H1 (cell line): ENCODE measurements at regions not wholly inside any gene's neighbourhood (a gene's known extent, or its start where the extent isn't known, plus 50 kb on each side); places are given as distances from the start of the nearest gene placed in this dataset.

Source experiments
- CTCF ChIA-PET: fragments of 300-600 bp; sonication (Branson Sonifier 250); formaldehyde crosslinking; loops from one replicate; lab custom pipeline; 2021; ENCODE audit not compliant: partially characterized antibody; lab: Charles Lee
- POLR2A ChIA-PET: fragments of 300-600 bp; sonication (Branson Sonifier 250); formaldehyde crosslinking; loops from one replicate; lab custom pipeline; 2021; ENCODE audit warnings: inconsistent platforms; ENCODE audit not compliant: partially characterized antibody; lab: Charles Lee
- DNase-seq, 2 experiments: peaks; one replicate each; pipeline versions ENCODE4 v3.0.0 to v3.0.0-alpha.2; 2010 to 2022; ENCODE audit warnings: low spot score in 2 of 2, low read depth in 1 of 2, mixed read lengths in 1 of 2
- FAIRE-seq: peaks from 2 replicates; lab custom pipeline; 2011; peaks lifted over from hg19 to GRCh38; lab: Jason Lieb, UNC
- H2AFZ ChIP-seq: 2 replicates; pipeline ENCODE4 v1.8.1; 2012; ENCODE audit warnings: low read length, inconsistent platforms
- H2AK5ac ChIP-seq: 2 replicates; pipeline ENCODE4 v1.6.1; 2013; ENCODE audit warnings: low read depth, low read length
- H2BK120ac ChIP-seq: replicated peaks from 2 replicates; pipeline ENCODE3; 2013; ENCODE audit warnings: low read depth, low read length, inconsistent platforms
- H2BK12ac ChIP-seq: 2 replicates; pipeline ENCODE4 v1.6.1; 2013; ENCODE audit warnings: low read depth, low read length
- H2BK15ac ChIP-seq: 2 replicates; pipeline ENCODE4 v1.6.1; 2013; ENCODE audit warnings: low read length
- H2BK20ac ChIP-seq: 2 replicates; pipeline ENCODE4 v1.6.1; 2013; ENCODE audit warnings: low read length
- H2BK5ac ChIP-seq: 2 replicates; pipeline ENCODE4 v1.6.1; 2013; ENCODE audit warnings: low read depth, low read length
- H3K14ac ChIP-seq: 2 replicates; pipeline ENCODE4 v1.6.1; 2013; ENCODE audit warnings: inconsistent platforms; ENCODE audit not compliant: insufficient read length
- H3K18ac ChIP-seq: 2 replicates; pipeline ENCODE4 v1.6.1; 2013; ENCODE audit warnings: low read length; ENCODE audit errors: extremely low read depth
- H3K23ac ChIP-seq: 2 replicates; pipeline ENCODE4 v1.6.1; 2013; ENCODE audit warnings: inconsistent platforms; ENCODE audit not compliant: insufficient read length
- H3K23me2 ChIP-seq: 2 replicates; pipeline ENCODE4 v1.6.1; 2013; ENCODE audit warnings: low read depth, low read length
- H3K27ac ChIP-seq: 2 replicates; pipeline ENCODE4 v1.6.1; 2011; ENCODE audit warnings: low read depth, low read length, inconsistent platforms
- H3K27me3 ChIP-seq, 4 experiments: replicated peaks in 1 of 4; 1 replicate in 1 of 4; 2 replicates in 3 of 4; pipeline versions ENCODE4 v1.6.1 to v1.8.1; 2011 to 2013; ENCODE audit warnings: low read length in 3 of 4, mild to moderate bottlenecking in 3 of 4, inconsistent platforms in 2 of 4, mixed read lengths in 2 of 4, moderate library complexity in 1 of 4; ENCODE audit not compliant: control insufficient read depth in 3 of 4, insufficient read depth in 3 of 4; ENCODE audit errors: extremely low read depth in 1 of 4
- H3K36me3 ChIP-seq, 4 experiments: 2 replicates each; pipeline versions ENCODE4 v1.6.1 to v1.8.1; 2011 to 2013; ENCODE audit warnings: mild to moderate bottlenecking in 4 of 4, low read length in 3 of 4, moderate library complexity in 2 of 4, control low read depth in 1 of 4, inconsistent platforms in 1 of 4; ENCODE audit not compliant: insufficient read depth in 4 of 4, control insufficient read depth in 2 of 4
- H3K4ac ChIP-seq: replicated peaks from 2 replicates; pipeline ENCODE3; 2013; ENCODE audit warnings: low read length, low read depth, mixed read lengths, inconsistent platforms; ENCODE audit not compliant: insufficient read length
- H3K4me1 ChIP-seq, 4 experiments: replicated peaks in 1 of 4; 1 replicate in 1 of 4; 2 replicates in 3 of 4; pipeline versions ENCODE4 v1.6.1 to v1.8.1; 2011 to 2013; ENCODE audit warnings: low read length in 3 of 4, inconsistent platforms in 2 of 4, mixed read lengths in 1 of 4; ENCODE audit not compliant: insufficient read depth in 4 of 4, control insufficient read depth in 3 of 4
- H3K4me2 ChIP-seq, 2 experiments: 2 replicates each; pipeline versions ENCODE4 v1.6.1 to v1.8.1; 2011 to 2013; ENCODE audit warnings: low read depth in 2 of 2, low read length in 2 of 2, control low read depth in 1 of 2, inconsistent platforms in 1 of 2, mild to moderate bottlenecking in 1 of 2; ENCODE audit not compliant: insufficient read depth in 1 of 2
- H3K4me3 ChIP-seq, 4 experiments: fragments of 200-600, 300-600 bp in 1 of 4; sonication (generic), shearing (Covaris generic), sonication (Bioruptor Twin) in 1 of 4; 2 replicates each; pipeline versions ENCODE4 v1.5.1 to v1.8.1; 2011 to 2016; ENCODE audit warnings: low read length in 4 of 4, low read depth in 3 of 4, control low read depth in 2 of 4, inconsistent platforms in 2 of 4, mild to moderate bottlenecking in 2 of 4, mixed read lengths in 1 of 4, moderate library complexity in 1 of 4; ENCODE audit not compliant: insufficient read depth in 2 of 4; ENCODE audit errors: extremely low read depth in 1 of 4
- H3K56ac ChIP-seq: replicated peaks from 2 replicates; pipeline ENCODE3; 2013; ENCODE audit warnings: low read depth, mild to moderate bottlenecking, mixed read lengths, low read length, inconsistent platforms; ENCODE audit not compliant: insufficient read length
- H3K79me1 ChIP-seq: 2 replicates; pipeline ENCODE4 v1.6.1; 2013; ENCODE audit warnings: low read depth, low read length, control low read depth
- H3K79me2 ChIP-seq, 2 experiments: 2 replicates each; pipeline versions ENCODE4 v1.6.1 to v1.8.1; 2012 to 2013; ENCODE audit warnings: low read length in 2 of 2, mild to moderate bottlenecking in 2 of 2, inconsistent platforms in 1 of 2; ENCODE audit not compliant: insufficient read depth in 2 of 2, control insufficient read depth in 1 of 2
- H3K9ac ChIP-seq, 4 experiments: replicated peaks in 1 of 4; 1 replicate in 1 of 4; 2 replicates in 3 of 4; pipeline versions ENCODE4 v1.6.1 to v1.8.1; 2011 to 2013; ENCODE audit warnings: low read depth in 3 of 4, low read length in 3 of 4, control low read depth in 2 of 4, mild to moderate bottlenecking in 2 of 4, moderate library complexity in 2 of 4, inconsistent platforms in 1 of 4; ENCODE audit errors: extremely low read depth in 1 of 4
- H3K9me3 ChIP-seq, 2 experiments: 2 replicates each; pipeline versions ENCODE4 v1.6.1 to v1.8.1; 2012 to 2013; ENCODE audit warnings: mild to moderate bottlenecking in 2 of 2, moderate library complexity in 2 of 2, control low read depth in 1 of 2, inconsistent platforms in 1 of 2, low read depth in 1 of 2, low read length in 1 of 2, mixed read lengths in 1 of 2; ENCODE audit not compliant: insufficient read depth in 2 of 2
- H4K20me1 ChIP-seq, 2 experiments: replicated peaks in 1 of 2; 2 replicates each; pipeline versions ENCODE3 to v1.8.1; 2011 to 2013; ENCODE audit warnings: inconsistent platforms in 2 of 2, low read length in 2 of 2, mild to moderate bottlenecking in 1 of 2; ENCODE audit not compliant: insufficient read depth in 2 of 2, control insufficient read depth in 1 of 2
- H4K5ac ChIP-seq: 2 replicates; pipeline ENCODE4 v1.6.1; 2013; ENCODE audit warnings: low read length, low read depth, mixed read lengths, inconsistent platforms; ENCODE audit not compliant: insufficient read length
- H4K8ac ChIP-seq: 2 replicates; pipeline ENCODE4 v1.8.0; 2013; ENCODE audit warnings: mild to moderate bottlenecking, moderate library complexity, low read length, inconsistent platforms; ENCODE audit not compliant: insufficient read depth; ENCODE audit errors: extremely low read depth
- H4K91ac ChIP-seq: replicated peaks from 2 replicates; pipeline ENCODE3; 2013; ENCODE audit warnings: low read length, mixed read lengths, inconsistent platforms; ENCODE audit not compliant: insufficient read length
- WGBS, 2 experiments: shearing (Covaris generic) in 1 of 2; methylation state at CpG; one replicate each; pipeline versions ENCODE4 v1.1.6 to v1.1.7; 2013 to 2015; ENCODE audit warnings: low lambda C conversion rate in 2 of 2, mixed read lengths in 2 of 2, inconsistent platforms in 1 of 2, low coverage in 1 of 2, missing lambda C conversion rate in 1 of 2; ENCODE audit not compliant: insufficient replicate concordance in 2 of 2, insufficient coverage in 1 of 2, insufficient read length in 1 of 2; ENCODE audit errors: extremely low coverage in 1 of 2, missing lambda C conversion rate in 1 of 2; 5-methylcytosine and 5-hydroxymethylcytosine counted together

DNA sequence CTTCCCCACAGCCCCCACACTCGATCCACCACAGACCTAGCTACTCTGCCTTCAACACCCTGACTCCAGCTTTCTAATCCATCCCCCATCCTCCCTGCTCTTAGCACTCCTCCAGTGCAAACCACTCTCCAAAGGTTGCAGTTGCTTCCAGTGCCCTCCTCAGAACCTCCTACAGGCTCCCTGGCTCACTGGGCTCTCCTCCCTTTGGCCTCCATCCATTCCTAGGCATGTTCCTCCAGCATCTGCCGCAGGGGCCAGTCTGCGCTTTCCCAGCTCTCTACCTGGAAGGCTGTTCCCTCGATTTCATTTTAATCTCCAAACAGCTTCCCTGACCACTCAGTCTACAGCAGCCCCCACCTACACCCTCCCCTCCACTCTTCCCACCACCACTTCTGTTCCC is 133.8 kb downstream of the SPATA19 start:
- Histone ChIP-seq H2AFZ (no peak overlapping the region), H3K79me2 (no peaks in the 10 kb centered on the region), H2BK5ac (0 out of 2 replicates have a peak overlapping the region, but pooled peaks have one; percentile 61), H3K9me3 (no peaks in the 10 kb centered on the region), H3K4me1 (peaks cover 0 to 38% (median 10%) of the 10 kb centered on the region in 4 experiments; a peak in 6 of 7 replicates), H4K5ac (no peak overlapping the region), H2BK12ac (peak overlapping the region; percentile 79; the same call in 1 of the 2 replicates), H3K27ac (no peak overlapping the region), H3K23ac (no peak overlapping the region), H3K9ac (no peak overlapping the region), H4K20me1 (no peaks in the 10 kb centered on the region), H3K14ac (no peak overlapping the region), H3K4ac (no peak overlapping the region), H3K36me3 (no peaks in the 10 kb centered on the region), H3K18ac (peak overlapping the region; percentile 79), H3K56ac (no peak overlapping the region), H2BK120ac (no peak overlapping the region), H3K27me3 (peaks cover 0 to 12% (median 2%) of the 10 kb centered on the region in 4 experiments; a peak in 4 of 7 replicates), H2AK5ac (no peak overlapping the region), H3K4me3 (peak overlapping the region in 1 of 4 experiments; percentile 34; a peak in 2 of 8 replicates), H3K79me1 (no peaks in the 10 kb centered on the region), H4K91ac (peak overlapping the region; percentile 46), H3K4me2 (peak overlapping the region; percentile 47 to 73), H4K8ac (no peak overlapping the region), H3K23me2 (peaks cover 7% of the 10 kb centered on the region; the same call in 1 of the 2 replicates), H2BK15ac (no peak overlapping the region), H2BK20ac (peak overlapping the region; percentile 28)
- WGBS, 2 experiments = 85% methylated on average over 4 of the region's 4 CpGs; no CpG with 5 or more reads in 1 of the 2 experiments
- POLR2A ChIA-PET = interaction anchor here (1.2 kb wide), 1 partner anchor 82 kb away, joined by 3 read pairs; no protein-coding TSS in a partner anchor
- FAIRE-seq (no peak), DNase-seq (peak in 1 of 2 experiments; percentile 46)
- CTCF ChIA-PET = interaction anchor here (0.6 to 5.0 kb wide), 16 partner anchors 9 to 642 kb away, joined by 3 to 14 read pairs (median 3); no protein-coding TSS in a partner anchor
